OCI-LY7 (cell line): ENCODE measurements at regions not wholly inside any gene's neighbourhood (a gene's known extent, or its start where the extent isn't known, plus 50 kb on each side); places are given as distances from the start of the nearest gene placed in this dataset.
A peak's percentile ranks its signal among the peaks of the same experiment; 100 is the strongest.

Experiments
- BruUV-seq: library from RNA; stranded (reverse); fragments of 400-500 nt; replicated peaks from 2 replicates; lab custom pipeline; 2021; lab: Mats Ljungman, UMichigan
- CTCF ChIA-PET: fragments of 300-600 bp; sonication (Branson Sonifier 250); formaldehyde crosslinking; loops from one replicate; lab custom pipeline; 2022; ENCODE audit warnings: antibody characterized with exemption; ENCODE audit not compliant: unreplicated experiment; lab: Charles Lee
- POLR2A ChIA-PET: fragments of 300-600 bp; sonication (Branson Sonifier 250); formaldehyde crosslinking; loops from one replicate; lab custom pipeline; 2022; ENCODE audit warnings: antibody characterized with exemption; lab: Charles Lee
- DNase-seq: peaks from one replicate; pipeline ENCODE4 v3.0.0-alpha.2; 2015; ENCODE audit warnings: low spot score
- H2AFZ ChIP-seq: fragments of 200-600 bp; sonication (generic), shearing (Covaris generic); 2 replicates; pipeline ENCODE4 v1.6.1; 2014; ENCODE audit warnings: mild to moderate bottlenecking, antibody characterized with exemption, low read length, moderate library complexity
- H3K27ac ChIP-seq: fragments of 200-600 bp; sonication (generic); 2 replicates; pipeline ENCODE4 v1.5.1; 2014; ENCODE audit warnings: mixed run types, low read depth, mild to moderate bottlenecking, moderate library complexity, low read length, inconsistent platforms; ENCODE audit not compliant: poor library complexity, severe bottlenecking
- H3K36me3 ChIP-seq: fragments of 200-600 bp; sonication (generic); 2 replicates; pipeline ENCODE4 v1.6.1; 2014; ENCODE audit warnings: mild to moderate bottlenecking, antibody characterized with exemption, low read length, moderate library complexity, mixed read lengths; ENCODE audit not compliant: insufficient read depth
- H3K4me1 ChIP-seq: fragments of 200-600 bp; sonication (generic); 2 replicates; pipeline ENCODE4 v1.5.1; 2014; ENCODE audit warnings: mild to moderate bottlenecking, low read length; ENCODE audit not compliant: insufficient read depth, poor library complexity, severe bottlenecking
- H3K4me2 ChIP-seq: fragments of 200-600 bp; sonication (generic); 2 replicates; pipeline ENCODE4 v1.6.1; 2014; ENCODE audit warnings: mild to moderate bottlenecking, low read length
- H3K4me3 ChIP-seq: fragments of 200-600 bp; sonication (generic); 2 replicates; pipeline ENCODE4 v1.5.1; 2014; ENCODE audit warnings: mild to moderate bottlenecking, low read depth, low read length; ENCODE audit not compliant: poor library complexity, severe bottlenecking
- H3K79me2 ChIP-seq: fragments of 200-600 bp; sonication (generic); 2 replicates; pipeline ENCODE4 v1.6.1; 2016; ENCODE audit warnings: low read depth, mild to moderate bottlenecking, low read length, moderate library complexity, mixed read lengths; ENCODE audit not compliant: insufficient read depth
- H3K9me2 ChIP-seq: fragments of 200-600 bp; sonication (generic); 2 replicates; pipeline ENCODE4 v1.6.1; 2016; ENCODE audit warnings: mild to moderate bottlenecking, low read length, mixed read lengths; ENCODE audit not compliant: insufficient read depth
- H3K9me3 ChIP-seq: fragments of 200-600 bp; sonication (generic); 2 replicates; pipeline ENCODE4 v1.6.1; 2014; ENCODE audit warnings: mild to moderate bottlenecking, mixed run types, low read length, mixed read lengths
- H4K20me1 ChIP-seq: fragments of 200-600 bp; sonication (generic); 2 replicates; pipeline ENCODE4 v1.6.1; 2014; ENCODE audit warnings: mild to moderate bottlenecking, antibody characterized with exemption, low read length, moderate library complexity, mixed read lengths; ENCODE audit not compliant: insufficient read depth
- EZH2phosphoT487 ChIP-seq: fragments of 200-600 bp; sonication (generic); IDR thresholded peaks from 2 replicates; pipeline ENCODE4 v1.6.1; 2018; ENCODE audit warnings: low read depth, borderline replicate concordance, mild to moderate bottlenecking, mixed run types, antibody characterized with exemption, low read length, moderate library complexity, mixed read lengths
- intact Hi-C: fragments of 100-400 bp; cut with micrococcal nuclease; formaldehyde crosslinking; loops from one replicate; pipeline ENCODE4 v1.10.0; 2022; ENCODE audit not compliant: unreplicated experiment
- TF ChIP-seq, protein P1 (sequence below): fragments of 200-600 bp; sonication (generic); conservative IDR thresholded peaks from 2 replicates; pipeline ENCODE4 v1.5.1; 2014; ENCODE audit warnings: mild to moderate bottlenecking, antibody characterized with exemption, low read length, moderate library complexity, mixed read lengths

DNA sequence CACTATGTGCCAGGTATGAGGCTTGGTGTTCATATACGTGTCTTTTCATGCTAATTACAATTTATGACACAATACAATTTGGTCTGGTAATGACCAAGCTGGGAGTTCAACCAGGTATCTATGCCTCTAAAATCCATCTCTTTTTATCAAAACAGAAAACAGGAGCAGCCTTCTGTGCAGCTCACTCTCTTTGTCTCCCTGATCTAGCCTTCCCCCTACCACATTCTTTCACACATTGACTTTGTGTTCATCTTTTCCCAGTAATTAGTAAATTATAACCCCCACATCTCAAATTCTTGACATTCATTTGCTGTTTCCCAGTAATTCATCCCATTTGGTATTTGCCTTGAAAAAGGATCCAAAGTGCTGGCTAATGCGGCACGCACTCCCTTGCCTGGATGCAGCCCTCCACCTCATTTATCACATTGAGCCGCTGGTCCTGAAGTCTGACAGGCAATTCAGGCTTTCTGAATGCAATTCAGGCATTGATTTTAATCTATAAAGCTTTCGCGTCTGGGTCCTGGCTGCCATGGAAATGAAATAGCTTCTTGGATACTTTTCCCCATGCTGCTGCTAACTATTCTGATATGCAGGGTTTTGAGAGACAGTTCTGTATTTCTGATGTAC lies 112.5 kb upstream of the ANKRD1 start:
- ChIA-PET CTCF (no interaction called here), POLR2A (no interaction called here)
- Histone ChIP-seq H3K9me2 (no peaks in the 10 kb centered on the region), H3K79me2 (no peaks in the 10 kb centered on the region), H3K4me2 (no peak overlapping the region), H3K36me3 (no peaks in the 10 kb centered on the region), H3K9me3 (no peaks in the 10 kb centered on the region), H3K4me1 (no peaks in the 10 kb centered on the region), H3K27ac (no peak overlapping the region), H3K4me3 (no peak overlapping the region), H4K20me1 (no peaks in the 10 kb centered on the region), H2AFZ (no peak overlapping the region)
- intact Hi-C loops, result no loop called here
- DNase-seq, result no peak
- BruUV-seq, result no TSS peak
- TF ChIP-seq, protein P1, sequence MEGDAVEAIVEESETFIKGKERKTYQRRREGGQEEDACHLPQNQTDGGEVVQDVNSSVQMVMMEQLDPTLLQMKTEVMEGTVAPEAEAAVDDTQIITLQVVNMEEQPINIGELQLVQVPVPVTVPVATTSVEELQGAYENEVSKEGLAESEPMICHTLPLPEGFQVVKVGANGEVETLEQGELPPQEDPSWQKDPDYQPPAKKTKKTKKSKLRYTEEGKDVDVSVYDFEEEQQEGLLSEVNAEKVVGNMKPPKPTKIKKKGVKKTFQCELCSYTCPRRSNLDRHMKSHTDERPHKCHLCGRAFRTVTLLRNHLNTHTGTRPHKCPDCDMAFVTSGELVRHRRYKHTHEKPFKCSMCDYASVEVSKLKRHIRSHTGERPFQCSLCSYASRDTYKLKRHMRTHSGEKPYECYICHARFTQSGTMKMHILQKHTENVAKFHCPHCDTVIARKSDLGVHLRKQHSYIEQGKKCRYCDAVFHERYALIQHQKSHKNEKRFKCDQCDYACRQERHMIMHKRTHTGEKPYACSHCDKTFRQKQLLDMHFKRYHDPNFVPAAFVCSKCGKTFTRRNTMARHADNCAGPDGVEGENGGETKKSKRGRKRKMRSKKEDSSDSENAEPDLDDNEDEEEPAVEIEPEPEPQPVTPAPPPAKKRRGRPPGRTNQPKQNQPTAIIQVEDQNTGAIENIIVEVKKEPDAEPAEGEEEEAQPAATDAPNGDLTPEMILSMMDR, result no peak
- TF ChIP-seq EZH2phosphoT487, result no peak

DNA sequence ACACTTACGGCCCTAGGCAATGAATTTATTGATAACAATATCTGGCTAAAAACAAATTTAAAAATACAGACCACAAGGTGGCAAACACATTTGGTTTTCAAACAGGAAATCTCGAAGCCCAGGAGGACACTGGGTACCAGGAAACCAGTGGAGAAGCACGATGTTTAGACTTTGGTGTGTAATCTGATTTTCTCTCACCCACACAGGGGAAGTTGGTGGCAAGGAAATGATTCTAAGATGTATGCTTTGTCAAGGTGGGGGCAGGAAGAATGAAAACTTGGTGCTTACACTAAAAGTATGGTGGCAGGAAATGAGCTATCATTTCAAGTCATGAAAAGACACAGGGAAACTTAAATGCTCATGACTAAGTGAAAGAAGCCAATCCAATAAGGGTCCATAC lies 113.2 kb upstream of the ANKRD1 start:
- DNase-seq, result no peak
- H2AFZ ChIP-seq, result peak overlapping the region; percentile 75; the same call in 1 of the 2 replicates
- H3K4me3 ChIP-seq, result no peak overlapping the region
- intact Hi-C loops, result no loop called here
- no peaks in the 10 kb centered on the region for H3K36me3 ChIP-seq
- no peaks in the 10 kb centered on the region for H3K79me2 ChIP-seq
- BruUV-seq, result no TSS peak
- H3K27ac ChIP-seq, result no peak overlapping the region
- no peaks in the 10 kb centered on the region for H4K20me1 ChIP-seq
- POLR2A ChIA-PET, result no interaction called here
- H3K9me3 ChIP-seq, result no peaks in the 10 kb centered on the region
- no peak for TF ChIP-seq EZH2phosphoT487
- TF ChIP-seq, protein P1, result no peak
- H3K4me2 ChIP-seq, result no peak overlapping the region
- no peaks in the 10 kb centered on the region for H3K4me1 ChIP-seq
- H3K9me2 ChIP-seq, result no peaks in the 10 kb centered on the region
- CTCF ChIA-PET, result no interaction called here

GRCh38 chr10:91034494-91035159 lies 113.7 kb upstream of the ANKRD1 start:
- Histone ChIP-seq H3K4me1 (no peaks in the 10 kb centered on the region), H3K4me2 (no peak overlapping the region), H3K9me3 (no peaks in the 10 kb centered on the region), H4K20me1 (no peaks in the 10 kb centered on the region), H3K4me3 (no peak overlapping the region), H3K9me2 (no peaks in the 10 kb centered on the region), H2AFZ (peak overlapping the region; percentile 75; the same call in 1 of the 2 replicates), H3K79me2 (no peaks in the 10 kb centered on the region), H3K36me3 (no peaks in the 10 kb centered on the region), H3K27ac (no peak overlapping the region)
- ChIA-PET CTCF (no interaction called here), POLR2A (no interaction called here)
- no TSS peak for BruUV-seq
- TF ChIP-seq EZH2phosphoT487, result no peak
- DNase-seq, result no peak
- intact Hi-C loops, result no loop called here
